ENCODE measurements at regions not wholly inside any gene's neighbourhood (a gene's known extent, or its start where the extent isn't known, plus 50 kb on each side); places are given as distances from the start of the nearest gene placed in this dataset.

DNA sequence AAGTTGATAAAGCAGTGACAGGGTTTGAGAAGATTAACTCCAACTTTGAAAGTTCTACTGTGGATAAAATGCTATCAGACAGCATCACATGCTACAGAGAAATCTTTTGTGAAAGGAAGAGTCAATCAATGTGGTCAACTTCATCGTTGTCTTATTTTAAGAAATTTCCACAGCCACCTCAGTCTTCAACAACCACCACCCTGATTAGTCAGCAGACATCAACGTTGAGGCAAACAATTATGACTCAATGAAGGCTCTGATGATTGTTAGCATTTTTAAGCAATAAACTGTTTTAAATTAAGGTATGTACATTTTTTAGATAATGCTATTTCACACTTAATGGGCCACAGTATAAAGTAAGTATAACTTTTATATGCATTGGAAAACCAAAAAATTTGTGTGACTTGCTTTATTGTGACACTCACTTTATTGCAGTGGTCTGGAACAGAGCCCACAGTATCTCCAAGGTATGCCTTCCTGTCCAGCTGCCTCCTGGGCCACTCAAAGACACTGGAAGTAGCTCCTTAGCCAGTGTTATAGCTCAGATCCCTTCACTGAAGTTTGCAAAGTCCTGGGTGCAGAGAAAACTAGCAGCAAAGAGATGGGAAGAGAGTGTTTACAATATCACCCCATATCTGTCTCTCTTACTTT lies 293.1 kb downstream of the ARHGAP12 start:
- no peak for DNase-seq

GRCh38 chr10:31635009-31635408 lies 293.6 kb downstream of the ARHGAP12 start:
- DNase-seq, result no peak

DNA sequence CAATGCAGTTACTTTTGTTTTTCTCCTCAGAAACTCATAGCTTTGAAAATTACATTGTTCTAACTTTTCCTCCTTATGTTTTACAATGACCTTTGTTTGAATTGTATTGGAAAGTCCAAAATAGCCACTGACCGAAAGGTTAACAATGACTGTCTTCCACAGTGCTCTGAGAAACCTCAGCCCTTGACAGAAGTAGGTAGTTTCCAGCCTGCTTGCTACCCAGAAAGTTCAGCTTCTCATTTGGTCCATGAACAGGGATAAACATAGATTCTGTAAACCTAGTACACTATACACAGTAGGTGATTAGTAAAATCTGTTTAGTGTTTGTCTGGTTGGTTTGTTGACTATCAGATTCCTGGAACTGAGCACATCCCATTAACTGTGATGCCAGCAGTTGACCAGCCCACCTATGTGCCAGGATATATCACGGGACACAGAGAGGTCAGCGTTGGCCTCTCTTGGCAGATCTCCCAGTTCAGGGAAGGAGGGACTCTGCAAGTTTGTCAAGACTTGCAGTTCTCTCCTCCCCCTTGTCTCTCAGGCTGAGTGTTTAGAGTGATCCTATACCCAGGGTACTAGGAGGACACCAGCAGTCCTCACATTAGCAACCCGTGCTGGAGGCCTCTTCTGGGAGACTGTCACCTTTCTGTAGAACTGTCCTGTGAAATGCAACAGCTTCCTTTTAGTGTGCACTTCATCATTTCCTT lies 297.6 kb downstream of the ARHGAP12 start:
- DNase-seq, result no peak

DNA sequence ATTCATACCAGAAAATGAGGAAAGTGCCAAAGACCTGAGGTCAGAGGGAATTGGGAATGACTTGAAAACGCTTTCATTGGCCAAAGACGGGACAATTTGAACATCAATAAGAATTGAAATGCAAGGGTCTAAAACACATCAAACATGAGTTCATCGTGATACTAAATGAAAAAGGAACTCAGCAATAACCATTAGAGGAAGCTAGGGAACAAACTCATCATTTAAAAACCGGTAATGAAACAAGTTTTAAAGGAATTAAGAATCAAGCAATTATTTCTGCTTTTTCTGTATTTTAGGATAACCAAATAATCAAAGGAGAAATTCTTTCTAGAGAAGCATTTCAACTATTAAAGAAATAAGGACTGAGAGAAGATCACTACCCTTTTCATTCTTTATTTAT lies 303.1 kb downstream of the ARHGAP12 start:
- DNase-seq, result no peak

GRCh38 chr10:31624611-31625010 lies 304.0 kb downstream of the ARHGAP12 start:
- no peak for DNase-seq

DNA sequence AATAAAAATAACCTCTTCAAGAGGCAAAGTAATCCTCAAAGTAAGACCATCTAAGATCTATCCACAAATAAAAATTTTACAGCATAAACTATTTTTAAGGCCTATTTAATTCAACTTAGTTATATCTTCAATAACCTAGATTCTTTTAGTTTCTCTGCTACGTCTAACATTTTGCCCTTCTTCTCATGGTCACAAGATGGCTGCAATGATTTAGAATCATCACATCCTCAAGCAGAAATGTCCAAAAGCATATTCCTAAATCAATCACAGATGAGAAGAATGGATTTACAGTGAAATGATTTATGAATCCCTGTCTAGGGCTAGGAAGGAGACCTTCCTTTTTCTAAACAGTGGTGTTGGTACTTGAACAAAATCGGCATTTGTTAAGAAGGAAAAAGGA lies 304.7 kb downstream of the ARHGAP12 start:
- DNase-seq, result no peak

DNA sequence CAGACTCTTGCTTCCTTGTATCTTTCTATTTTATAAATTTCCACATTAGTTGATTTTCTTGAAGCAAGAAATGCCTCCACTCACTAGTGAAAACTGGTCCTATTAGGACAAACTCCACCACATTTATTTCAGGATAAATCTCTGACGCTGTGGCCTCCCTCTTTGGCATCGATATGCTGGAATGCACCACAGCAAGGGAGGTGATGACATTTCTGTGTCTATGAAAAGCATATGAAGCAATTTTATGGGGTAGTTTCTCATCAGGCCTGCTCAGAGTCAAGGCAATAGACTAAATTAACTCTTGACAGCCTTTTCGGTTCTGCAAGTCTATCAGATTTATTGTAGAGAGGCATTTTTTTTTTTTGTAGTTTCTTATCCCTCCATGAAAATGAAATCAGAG lies 304.4 kb downstream of the ZEB1 start:
- no peak for DNase-seq

DNA sequence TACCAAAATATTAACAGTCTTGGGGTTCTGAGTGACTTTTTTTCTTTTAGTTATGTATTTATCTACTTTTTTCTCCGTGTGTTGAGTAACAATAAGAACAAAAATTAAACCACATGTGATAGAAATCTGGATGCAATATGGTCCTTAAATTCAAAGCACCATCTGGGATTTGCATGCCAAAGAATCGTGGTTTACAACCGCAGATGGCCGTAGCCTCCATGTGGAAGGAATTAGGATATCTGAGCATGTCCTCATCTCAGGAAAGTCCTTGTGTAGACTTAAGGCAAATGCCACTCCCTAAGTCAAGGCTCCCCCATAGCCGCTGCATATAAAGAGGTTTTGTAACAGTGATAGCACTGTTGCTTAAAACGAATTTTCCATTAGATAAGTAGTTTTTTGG lies 304.0 kb downstream of the ZEB1 start:
- no peak for DNase-seq

DNA sequence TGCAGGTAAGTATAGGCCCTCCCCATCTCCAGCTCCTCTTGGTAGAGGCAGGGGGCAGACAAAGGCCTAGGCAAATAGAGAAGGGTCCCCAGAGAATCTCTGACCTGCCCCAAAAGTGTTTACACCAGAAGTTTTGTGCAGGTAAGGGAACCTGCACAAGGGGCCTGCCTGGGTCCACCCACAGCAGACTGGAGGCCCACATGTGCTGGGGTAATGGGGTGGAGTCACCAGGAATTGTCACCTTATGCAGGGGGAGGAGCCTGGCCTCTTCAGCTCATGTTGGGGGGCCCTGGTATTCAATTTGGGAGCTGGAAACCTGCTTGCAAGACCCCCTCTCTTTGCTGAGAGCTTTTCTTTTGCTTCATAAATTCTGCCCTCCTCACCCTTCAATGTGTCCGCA lies 302.7 kb downstream of the ZEB1 start:
- DNase-seq, result no peak

GRCh38 chr10:31620226-31621151 lies 301.5 kb downstream of the ZEB1 start:
- DNase-seq, result no peak

DNA sequence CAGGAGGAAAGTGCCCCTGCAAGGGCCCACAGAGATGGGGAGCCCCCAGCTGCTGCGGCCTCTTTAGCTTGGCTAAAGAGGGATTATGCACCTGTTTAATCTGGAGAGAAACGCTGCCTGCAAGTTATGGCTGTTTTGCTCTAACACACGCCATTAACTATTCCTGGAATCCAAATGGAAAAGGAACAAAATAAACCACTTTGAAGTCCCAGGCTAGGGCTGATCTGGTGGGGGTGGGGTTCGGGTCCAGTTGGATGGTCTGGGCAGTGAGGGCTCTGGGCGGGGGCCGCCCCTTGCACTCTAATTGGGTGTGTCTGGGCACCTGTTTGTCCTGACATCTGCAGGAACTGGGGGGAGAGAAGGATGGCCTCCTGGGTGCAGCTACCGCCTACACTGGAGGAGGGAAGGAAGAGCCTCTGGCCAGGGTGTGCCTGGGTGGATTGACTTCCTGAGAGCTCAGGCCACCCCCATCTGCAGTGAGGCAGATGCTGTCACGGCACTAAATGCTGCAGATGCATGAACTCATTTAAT lies 300.6 kb downstream of the ZEB1 start:
- no peak for DNase-seq

DNA sequence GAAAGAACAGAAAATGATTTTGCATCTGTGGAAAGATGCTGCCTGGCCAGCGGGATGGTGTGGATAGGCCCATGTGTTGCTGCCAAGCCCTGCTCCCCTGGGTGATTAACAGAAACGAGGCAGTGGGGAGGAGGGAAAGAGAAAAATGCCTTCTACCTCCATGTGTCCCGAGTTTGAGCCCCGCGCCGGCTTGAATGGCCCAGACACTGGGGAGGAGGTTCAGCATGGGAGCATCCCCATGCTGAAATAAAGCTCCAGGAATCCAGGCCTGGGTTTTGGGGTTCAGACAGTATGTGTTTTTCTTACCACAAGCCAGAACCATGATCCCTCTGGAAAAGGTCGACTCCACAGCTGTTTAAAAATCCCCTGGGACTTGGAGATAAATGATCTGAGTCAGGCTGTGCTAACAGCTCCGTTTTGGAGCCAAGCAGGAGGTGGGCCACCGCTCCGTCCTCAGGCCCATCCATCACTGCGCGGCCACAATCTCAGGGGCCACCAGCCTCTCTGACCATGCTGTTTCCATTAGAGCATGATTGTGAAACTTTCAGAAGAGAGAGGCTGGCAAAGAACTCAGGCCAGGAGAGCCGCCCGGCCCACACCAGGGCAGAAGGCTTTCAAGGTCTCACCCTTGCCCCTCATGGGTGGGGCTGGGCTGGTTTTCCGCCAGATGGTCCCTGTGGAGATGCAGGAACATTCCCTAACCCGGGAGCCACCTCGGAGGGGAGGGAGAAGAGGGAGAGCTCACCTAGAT lies 299.7 kb downstream of the ZEB1 start:
- DNase-seq, result no peak

- no peak for DNase-seq
These were observed 298.7 kb downstream of the ZEB1 start for GRCh38 chr10:31617757-31618156.

GRCh38 chr10:31617133-31617532 lies 298.1 kb downstream of the ZEB1 start:
- DNase-seq, result no peak

DNA sequence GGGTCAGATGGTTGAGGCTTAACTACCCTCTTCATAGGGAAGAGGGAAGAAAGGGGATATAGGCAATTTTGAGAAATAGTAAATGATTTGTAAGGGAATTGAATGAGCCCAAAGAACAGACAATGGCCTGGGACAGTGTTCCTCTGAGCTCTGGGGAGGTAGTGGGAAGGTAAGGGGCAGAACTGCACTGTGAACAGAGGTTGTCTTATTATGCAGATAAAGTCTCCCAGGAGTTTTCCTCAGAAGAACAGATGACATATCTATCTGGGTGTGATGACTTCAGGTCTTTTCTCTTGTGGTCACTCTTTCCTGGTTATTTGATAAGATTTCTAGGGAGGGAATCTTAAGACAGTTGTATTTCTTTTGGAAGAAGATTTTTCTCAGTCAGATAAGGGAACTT lies 296.1 kb downstream of the ZEB1 start:
- no peak for DNase-seq

DNA sequence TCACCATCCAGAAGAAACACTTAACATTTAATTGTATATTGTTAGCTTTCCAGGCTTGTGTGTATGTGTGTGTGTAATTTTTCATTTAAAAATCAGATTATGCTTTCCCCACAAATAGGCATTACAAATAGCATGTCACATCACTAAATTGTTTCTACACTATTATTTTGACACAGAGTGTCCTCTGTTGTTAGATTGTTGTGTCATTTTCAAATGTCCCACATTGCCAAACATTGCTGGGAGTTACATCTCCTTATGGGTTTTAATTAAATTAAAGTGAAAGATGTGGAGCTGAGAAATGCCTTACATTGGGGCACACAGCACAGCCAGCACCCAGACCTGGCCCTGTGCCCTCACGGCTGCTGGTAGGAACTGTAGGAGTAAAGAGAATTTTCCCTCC lies 295.6 kb downstream of the ZEB1 start:
- no peak for DNase-seq

DNA sequence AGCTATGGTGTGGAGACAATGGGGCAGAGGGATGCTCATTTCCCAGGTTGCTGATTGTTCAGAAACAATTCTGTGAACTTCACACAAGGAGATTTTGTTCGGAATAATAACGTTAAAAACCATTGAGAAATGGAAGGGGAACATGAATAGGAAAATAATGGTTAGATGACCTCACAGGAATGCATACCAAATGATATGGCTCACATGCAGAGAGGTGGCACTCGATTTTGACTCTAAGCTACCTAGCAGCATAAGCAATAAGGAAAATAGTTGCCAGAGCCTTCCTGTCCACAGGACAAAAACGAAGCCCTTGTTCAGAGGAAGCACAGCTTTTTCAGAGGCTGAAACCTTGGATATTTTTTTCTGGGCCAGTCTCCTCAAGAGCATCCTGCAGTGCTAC lies 293.1 kb downstream of the ZEB1 start:
- DNase-seq, result no peak

- DNase-seq, result no peak
These were observed 292.1 kb downstream of the ZEB1 start for GRCh38 chr10:31611161-31611560.

GRCh38 chr10:31607481-31607880 lies 288.5 kb downstream of the ZEB1 start:
- no peak for DNase-seq

DNA sequence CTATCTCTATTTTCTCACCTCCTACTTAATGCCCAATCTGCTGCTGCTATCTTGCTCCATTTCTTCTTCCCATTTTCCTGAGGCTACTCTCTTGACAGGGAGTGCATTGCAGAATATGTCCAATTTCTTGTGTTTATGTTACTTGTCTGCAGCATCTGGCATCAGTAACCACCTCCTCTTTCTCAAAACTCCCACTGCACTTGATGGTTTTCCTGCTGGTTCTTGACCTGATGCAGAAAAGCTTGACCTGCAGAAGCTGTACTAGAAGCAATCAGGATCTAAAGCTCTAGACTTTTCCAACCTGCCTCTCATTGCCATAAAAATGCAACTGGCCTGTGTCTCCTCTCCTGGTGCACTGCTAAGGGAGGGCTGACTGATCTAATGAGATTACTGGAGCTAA lies 287.8 kb downstream of the ZEB1 start:
- DNase-seq, result no peak

DNA sequence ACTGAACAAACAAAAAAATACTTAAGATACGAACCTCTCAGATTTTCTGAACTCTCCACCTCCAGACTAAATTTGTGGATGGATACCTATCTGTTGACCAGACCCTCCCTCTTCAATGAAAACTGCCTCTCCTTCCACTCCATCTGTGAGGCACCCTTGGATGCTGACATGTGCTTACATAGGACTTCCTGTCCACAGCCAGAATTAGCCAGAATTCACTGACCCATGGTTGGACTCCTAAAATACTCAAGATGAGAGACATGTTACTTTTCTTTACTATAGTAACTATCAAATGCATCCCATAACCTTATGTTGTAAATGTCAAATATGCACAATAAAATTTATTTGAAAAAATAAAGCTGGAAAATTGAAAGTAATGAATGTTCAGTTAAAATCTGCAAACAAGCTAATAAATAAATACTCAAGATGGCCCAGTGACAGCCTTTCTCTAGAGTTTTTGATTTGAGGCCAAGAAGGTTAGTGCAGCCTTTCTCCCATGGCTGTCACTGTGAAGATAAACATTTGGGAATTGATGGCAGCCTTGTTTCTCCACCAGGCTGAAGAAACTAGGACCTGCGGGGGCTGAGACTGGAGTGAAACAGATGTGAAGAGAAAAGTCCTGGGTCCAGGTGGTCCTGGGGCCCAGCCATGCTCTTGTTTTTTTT lies 287.0 kb downstream of the ZEB1 start:
- no peak for DNase-seq

GRCh38 chr10:31605426-31605825 lies 286.4 kb downstream of the ZEB1 start:
- no peak for DNase-seq
